Ovary (tissue), 7 donors: ENCODE measurements at regions not wholly inside any gene's neighbourhood (a gene's known extent, or its start where the extent isn't known, plus 50 kb on each side); places are given as distances from the start of the nearest gene placed in this dataset.
"Not testable (repeated sequence)": the region's sequence is repeated elsewhere in the genome, so short reads cannot be mapped to it uniquely, and the experiment has no call there.

Source experiments
- DNase-seq, 5 donors: peaks; one replicate each; pipeline ENCODE4 v3.0.0-alpha.2; 2019 to 2020
- H3K27ac ChIP-seq, 2 donors: fragments of 200-600 bp; one replicate each; pipeline versions ENCODE4 v1.5.1 to v1.8.0; 2019 to 2022
- H3K27me3 ChIP-seq: fragments of 200-600 bp; one replicate; pipeline ENCODE4 v1.8.0; 2022
- H3K36me3 ChIP-seq: fragments of 200-600 bp; sonication (generic); one replicate; pipeline ENCODE4 v1.5.1; 2019
- H3K4me1 ChIP-seq: one replicate; pipeline ENCODE4 v1.8.1; 2013; ENCODE audit warnings: mild to moderate bottlenecking, moderate library complexity; ENCODE audit not compliant: insufficient read depth
- H3K4me3 ChIP-seq: fragments of 200-600 bp; sonication (generic); one replicate; pipeline ENCODE4 v1.5.1; 2017
- H3K9me3 ChIP-seq, 2 donors: fragments of 200-600 bp in 1 of 2; sonication (generic) in 1 of 2; one replicate each; pipeline versions ENCODE4 v1.5.1 to v1.8.1; 2013 to 2019; ENCODE audit warnings: mild to moderate bottlenecking in 1 of 2, moderate library complexity in 1 of 2
- EP300 ChIP-seq: sonication (generic); formaldehyde crosslinking; IDR thresholded peaks from one replicate; pipeline ENCODE4 v1.6.1; 2017; ENCODE audit warnings: antibody characterized with exemption
- POLR2A ChIP-seq: fragments of 450-650 bp; IDR thresholded peaks from one replicate; pipeline ENCODE4 v1.6.1; 2017; ENCODE audit warnings: antibody characterized with exemption, mild to moderate bottlenecking, moderate library complexity
- WGBS, 3 donors: extraction: QIAGEN DNeasy Blood & Tissue Kit in 1 of 3; methylation state at CpG; one replicate each; pipeline versions ENCODE4 v1.1.5 to v1.1.7; 2013 to 2017; 5-methylcytosine and 5-hydroxymethylcytosine counted together
- intact Hi-C, 4 donors: fragments of 100-400 bp; cut with DNase I; formaldehyde crosslinking; loops; one replicate each; pipeline versions ENCODE4 v1.11.0 to v1.15.1; 2022 to 2023
- TF ChIP-seq, protein P1 (sequence below), 3 donors: fragments of 450-650 bp in 2 of 3; fragments of 200-600 bp in 1 of 3; IDR thresholded peaks; one replicate each; pipeline versions ENCODE4 v1.5.1 to v1.8.0; 2016 to 2022; ENCODE audit warnings: antibody characterized with exemption in 3 of 3, mild to moderate bottlenecking in 1 of 3
- donor health status: DM: no; HTN: no; CAD: no; lungs with moderate emphysema.
- donor health status: DM: no; HTN: no; CAD: no.
- donor health status: Bipolar disorder and iron deficiency.
- donor health status: DM: no; HTN: no; CAD: no.
- donor health status: DM: yes; HTN: yes; CAD: no.

DNA sequence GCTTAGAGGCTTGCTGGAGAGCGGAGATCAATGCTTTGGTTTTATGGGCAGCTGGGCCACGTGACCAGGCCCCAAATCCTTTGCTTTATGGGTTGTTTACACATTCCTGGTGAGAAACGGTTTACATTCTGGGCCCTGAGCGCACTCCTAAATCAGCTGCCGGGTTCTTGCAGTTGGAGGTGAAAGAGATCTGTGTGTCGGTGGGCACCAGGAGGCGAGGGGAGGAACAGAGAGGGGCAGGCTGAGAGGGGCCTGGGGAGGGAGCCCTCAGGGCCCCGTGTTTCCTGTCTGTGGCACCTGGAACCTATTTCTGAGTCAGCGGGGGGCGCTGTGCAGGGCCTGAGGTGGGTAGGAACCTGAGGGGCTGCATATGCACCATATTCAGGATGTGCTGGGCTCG lies 63.5 kb upstream of the HAND1 start:
- Histone ChIP-seq H3K27ac (no peak overlapping the region), H3K27me3 (no peaks in the 10 kb centered on the region), H3K4me1 (no peaks in the 10 kb centered on the region), H3K4me3 (no peak overlapping the region), H3K9me3 (no peaks in the 10 kb centered on the region), H3K36me3 (no peaks in the 10 kb centered on the region)
- intact Hi-C loops = no loop called here
- TF ChIP-seq EP300 = no peak
- no peak for DNase-seq
- 16 to 30% (median 19%) methylated on average over 10 to 11 of the region's 11 CpGs for WGBS, 3 donors

DNA sequence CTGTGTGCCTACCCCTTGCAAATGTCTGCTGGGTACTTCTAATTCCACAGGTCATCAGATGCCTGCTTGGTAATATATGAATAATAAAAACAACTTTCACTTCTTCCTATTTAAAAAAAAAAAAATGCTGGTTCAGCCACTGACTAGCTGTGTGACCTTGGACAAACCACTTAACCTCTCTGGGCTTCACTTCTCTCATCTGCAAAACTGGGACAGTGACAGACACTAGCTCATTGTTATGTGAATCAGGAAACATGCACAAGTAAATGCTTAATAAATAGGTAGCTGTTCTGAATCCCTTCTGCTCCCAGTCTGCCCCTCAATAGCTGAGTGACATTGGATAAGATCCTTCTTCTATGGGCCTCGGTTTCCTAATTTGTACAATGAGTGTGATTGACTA lies 62.6 kb upstream of the HAND1 start:
- Histone ChIP-seq H3K9me3 (no peaks in the 10 kb centered on the region), H3K27ac (no peak overlapping the region), H3K4me3 (no peak overlapping the region), H3K4me1 (no peaks in the 10 kb centered on the region), H3K27me3 (no peaks in the 10 kb centered on the region), H3K36me3 (no peaks in the 10 kb centered on the region)
- DNase-seq = no peak
- WGBS, 3 donors = 78 to 88% (median 79%) methylated on average over 1 of the region's 1 CpG
- TF ChIP-seq, protein P1, sequence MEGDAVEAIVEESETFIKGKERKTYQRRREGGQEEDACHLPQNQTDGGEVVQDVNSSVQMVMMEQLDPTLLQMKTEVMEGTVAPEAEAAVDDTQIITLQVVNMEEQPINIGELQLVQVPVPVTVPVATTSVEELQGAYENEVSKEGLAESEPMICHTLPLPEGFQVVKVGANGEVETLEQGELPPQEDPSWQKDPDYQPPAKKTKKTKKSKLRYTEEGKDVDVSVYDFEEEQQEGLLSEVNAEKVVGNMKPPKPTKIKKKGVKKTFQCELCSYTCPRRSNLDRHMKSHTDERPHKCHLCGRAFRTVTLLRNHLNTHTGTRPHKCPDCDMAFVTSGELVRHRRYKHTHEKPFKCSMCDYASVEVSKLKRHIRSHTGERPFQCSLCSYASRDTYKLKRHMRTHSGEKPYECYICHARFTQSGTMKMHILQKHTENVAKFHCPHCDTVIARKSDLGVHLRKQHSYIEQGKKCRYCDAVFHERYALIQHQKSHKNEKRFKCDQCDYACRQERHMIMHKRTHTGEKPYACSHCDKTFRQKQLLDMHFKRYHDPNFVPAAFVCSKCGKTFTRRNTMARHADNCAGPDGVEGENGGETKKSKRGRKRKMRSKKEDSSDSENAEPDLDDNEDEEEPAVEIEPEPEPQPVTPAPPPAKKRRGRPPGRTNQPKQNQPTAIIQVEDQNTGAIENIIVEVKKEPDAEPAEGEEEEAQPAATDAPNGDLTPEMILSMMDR (IDR thresholded peaks at IDR 0.05) = no peak
- TF ChIP-seq EP300 (no peak), POLR2A (no peak)
- intact Hi-C loops = no loop called here

DNA sequence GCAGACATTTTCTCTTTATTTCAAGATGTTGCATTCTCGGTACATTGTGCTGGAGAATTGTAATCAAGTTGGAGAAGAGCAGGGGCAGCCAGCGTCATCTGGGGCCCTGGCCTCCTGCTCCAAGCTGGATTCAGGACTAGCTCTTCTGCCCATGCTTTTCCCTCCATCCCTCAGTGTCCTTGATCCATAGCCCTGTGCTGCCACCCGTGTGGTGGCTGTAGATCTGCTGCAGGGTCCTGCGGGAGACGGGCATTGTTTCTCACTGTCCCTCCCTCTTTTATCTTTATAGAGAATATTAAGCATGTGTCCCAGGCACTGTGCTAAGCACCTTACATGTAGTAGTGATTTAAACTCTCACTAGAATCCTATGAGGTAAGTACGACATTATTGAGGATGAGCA lies 60.5 kb upstream of the HAND1 start:
- H3K9me3 ChIP-seq = no peaks in the 10 kb centered on the region
- H3K27ac ChIP-seq = no peak overlapping the region
- intact Hi-C loops = no loop called here
- no peaks in the 10 kb centered on the region for H3K4me1 ChIP-seq
- no peak for DNase-seq
- no peak overlapping the region for H3K4me3 ChIP-seq
- WGBS, 3 donors = 76 to 77% (median 76%) methylated on average over 6 of the region's 6 CpGs
- no peaks in the 10 kb centered on the region for H3K36me3 ChIP-seq
- H3K27me3 ChIP-seq = no peaks in the 10 kb centered on the region
- TF ChIP-seq POLR2A (no peak), EP300 (no peak)
- TF ChIP-seq, protein P1 (IDR thresholded peaks at IDR 0.05) = no peak

DNA sequence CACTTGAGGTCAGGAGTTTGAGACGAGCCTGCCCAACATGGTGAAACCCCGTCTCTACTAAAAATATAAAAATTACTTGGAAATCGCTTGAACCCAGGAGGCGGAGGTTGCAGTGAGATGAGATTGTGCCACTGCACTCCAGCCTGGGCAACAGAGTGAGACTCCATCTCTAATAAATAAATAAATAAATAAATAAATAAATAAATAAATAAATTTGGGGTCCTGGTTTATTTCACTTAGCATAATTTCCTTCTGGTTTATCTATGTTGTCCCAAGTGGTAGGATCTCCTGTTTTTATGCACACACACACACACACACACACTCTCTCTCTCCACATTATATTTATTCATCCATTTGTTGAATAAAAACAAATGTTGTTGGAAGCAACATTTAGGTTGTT lies 58.4 kb upstream of the HAND1 start:
- H3K27me3 ChIP-seq, H3K4me1 ChIP-seq, DNase-seq, H3K27ac ChIP-seq, intact Hi-C loops, H3K9me3 ChIP-seq, H3K36me3 ChIP-seq, H3K4me3 ChIP-seq: not testable (repeated sequence)
- WGBS, 3 donors = 90 to 93% (median 91%) methylated on average over 4 of the region's 4 CpGs

DNA sequence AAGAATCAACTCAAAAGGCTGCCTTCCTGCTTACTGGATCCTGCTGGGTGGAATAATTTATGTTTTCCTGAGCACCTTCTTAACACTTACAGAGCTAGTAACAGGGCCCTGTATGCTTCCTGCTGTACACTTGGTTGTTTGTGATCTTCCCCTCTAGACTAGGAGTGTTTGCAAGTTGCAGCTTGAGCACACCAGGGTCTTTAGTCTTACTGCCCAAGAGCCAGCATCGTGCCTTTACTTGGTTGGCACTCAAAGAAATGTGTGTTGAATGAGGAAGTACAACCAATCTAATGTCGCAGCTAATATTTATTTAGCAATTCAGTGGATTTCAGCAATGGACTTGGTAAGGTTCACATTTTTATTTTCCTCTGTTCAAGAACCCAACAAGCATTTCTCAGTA lies 57.5 kb upstream of the HAND1 start:
- H3K36me3 ChIP-seq = no peaks in the 10 kb centered on the region
- DNase-seq = no peak
- no peaks in the 10 kb centered on the region for H3K27me3 ChIP-seq
- TF ChIP-seq, protein P1 (IDR thresholded peaks at IDR 0.05) = no peak
- no peak for TF ChIP-seq EP300
- TF ChIP-seq POLR2A = no peak
- H3K27ac ChIP-seq = no peak overlapping the region
- no peaks in the 10 kb centered on the region for H3K9me3 ChIP-seq
- H3K4me3 ChIP-seq = no peak overlapping the region
- intact Hi-C loops = no loop called here
- WGBS, 3 donors = 74 to 87% (median 81%) methylated on average over 2 of the region's 2 CpGs
- H3K4me1 ChIP-seq = no peaks in the 10 kb centered on the region
